GM10248 (cell line): ENCODE measurements at regions not wholly inside any gene's neighbourhood (a gene's known extent, or its start where the extent isn't known, plus 50 kb on each side); places are given as distances from the start of the nearest gene placed in this dataset.

ENCODE experiments used
- CTCF ChIA-PET: fragments of 300-600 bp; sonication (Branson Sonifier 250); formaldehyde crosslinking; extraction: SDS; loops from one replicate; lab custom pipeline; 2021; ENCODE audit warnings: antibody characterized with exemption; lab: Yijun Ruan, JAX
- POLR2A ChIA-PET: fragments of 350-650 bp; sonication (Branson Sonifier 250); formaldehyde crosslinking; extraction: SDS; loops from one replicate; lab custom pipeline; 2020; ENCODE audit warnings: antibody characterized with exemption; lab: Yijun Ruan, JAX
- DNase-seq: peaks from one replicate; pipeline ENCODE4 v3.0.0; 2012; ENCODE audit errors: extremely low spot score
- CTCF ChIP-seq: IDR thresholded peaks from 2 replicates; pipeline ENCODE4 v1.5.1; 2012; ENCODE audit warnings: mild to moderate bottlenecking, low read depth; ENCODE audit errors: extremely low read depth, missing control alignments, control extremely low read depth

DNA sequence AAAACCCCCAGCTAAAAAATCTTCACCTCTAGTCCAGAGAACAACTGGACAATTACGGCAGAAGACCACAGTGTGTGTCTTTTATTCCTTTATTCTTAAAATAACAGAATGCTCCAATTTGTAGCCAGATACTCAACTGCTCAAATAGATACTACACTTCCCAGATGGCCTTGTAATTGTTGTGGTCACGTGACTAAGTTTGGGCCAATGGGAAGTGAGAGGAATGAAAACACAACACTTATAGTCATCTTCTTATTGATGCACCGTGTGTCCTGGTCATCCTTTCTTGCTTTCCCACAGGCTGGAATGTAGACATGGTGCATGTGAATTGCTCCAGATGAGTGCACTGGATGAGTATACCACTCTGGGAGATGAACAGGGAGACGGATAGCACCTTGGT, 145.1 kb downstream of the CDC42EP3 start:
- CTCF ChIA-PET: interaction anchor here (0.7 to 2.5 kb wide), 2 partner anchors 12 to 36 kb away, joined by 3 to 13 read pairs; no protein-coding TSS in a partner anchor
- no peak for DNase-seq
- POLR2A ChIA-PET: no interaction called here
- no peak for TF ChIP-seq CTCF

- DNase-seq: no peak
- no peak for TF ChIP-seq CTCF
- CTCF ChIA-PET: interaction anchor here (0.7 kb wide), 1 partner anchor 36 kb away, joined by 3 read pairs; no protein-coding TSS in a partner anchor
- POLR2A ChIA-PET: no interaction called here
Observed at GRCh38 chr2:37526856-37527255, 144.6 kb downstream of the CDC42EP3 start.

DNA sequence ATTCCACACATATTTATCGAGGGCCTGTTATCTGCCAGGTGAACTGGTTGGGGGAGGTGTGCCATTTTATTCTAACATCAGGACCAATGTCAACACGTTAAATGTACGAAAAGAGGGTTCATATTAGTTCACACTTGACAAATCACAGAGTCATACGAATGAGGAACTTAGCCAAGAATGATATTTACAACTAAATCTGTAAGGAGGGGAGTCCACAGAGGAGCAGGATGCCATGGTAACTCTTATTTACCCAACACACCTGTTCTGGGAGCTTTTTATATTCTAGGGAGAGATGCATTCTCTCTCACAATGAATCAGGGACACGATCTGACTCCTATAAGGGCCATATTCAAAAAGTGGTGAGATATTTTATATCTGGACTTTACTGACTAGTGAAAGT, 144.1 kb downstream of the CDC42EP3 start:
- ChIA-PET CTCF (interaction anchor here (0.7 to 1.1 kb wide), 2 partner anchors 37 to 56 kb away, joined by 3 read pairs; no protein-coding TSS in a partner anchor), POLR2A (no interaction called here)
- no peak for DNase-seq
- TF ChIP-seq CTCF: no peak

DNA sequence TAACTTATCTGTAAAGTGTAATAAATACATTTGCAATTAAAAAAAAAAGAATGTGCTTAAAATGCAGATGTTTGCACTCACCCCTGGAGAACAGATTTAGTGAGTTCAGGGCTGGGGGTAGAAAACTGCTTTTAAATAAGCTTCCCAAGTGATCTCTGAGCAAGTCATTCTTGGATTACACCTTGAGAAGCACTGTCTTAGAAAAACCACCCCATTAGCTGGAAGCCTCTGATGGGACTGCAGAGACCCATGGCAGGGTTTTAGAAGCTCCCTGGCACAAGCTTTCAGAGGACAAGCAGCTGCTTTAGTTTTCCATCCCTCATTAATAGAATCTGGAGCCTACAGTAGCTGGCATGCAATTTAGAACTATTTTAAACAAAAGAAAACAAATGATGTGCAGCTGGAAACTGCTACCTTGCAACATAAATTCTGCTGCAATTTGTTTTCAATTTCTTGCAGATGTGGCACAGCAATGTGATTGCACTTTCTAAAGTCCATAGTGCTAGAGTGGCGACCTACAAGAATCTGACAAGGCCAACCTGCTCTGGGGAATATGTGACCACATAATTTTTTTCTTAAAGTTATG, 141.5 kb downstream of the CDC42EP3 start:
- ChIA-PET CTCF (interaction anchor here (1.0 to 1.6 kb wide), 8 partner anchors 9 to 369 kb away, joined by 3 to 6 read pairs (median 3); no protein-coding TSS in a partner anchor), POLR2A (interaction anchor here (0.6 kb wide), 1 partner anchor 225 kb away, joined by 3 read pairs; no protein-coding TSS in a partner anchor)
- DNase-seq: no peak
- TF ChIP-seq CTCF: no peak

GRCh38 chr2:37532503-37532902, 138.9 kb downstream of the CDC42EP3 start:
- CTCF ChIA-PET: interaction anchor here (1.0 to 1.4 kb wide), 3 partner anchors 9 to 137 kb away, joined by 3 to 5 read pairs (median 4); no protein-coding TSS in a partner anchor
- no peak for TF ChIP-seq CTCF
- no peak for DNase-seq
- POLR2A ChIA-PET: no interaction called here

DNA sequence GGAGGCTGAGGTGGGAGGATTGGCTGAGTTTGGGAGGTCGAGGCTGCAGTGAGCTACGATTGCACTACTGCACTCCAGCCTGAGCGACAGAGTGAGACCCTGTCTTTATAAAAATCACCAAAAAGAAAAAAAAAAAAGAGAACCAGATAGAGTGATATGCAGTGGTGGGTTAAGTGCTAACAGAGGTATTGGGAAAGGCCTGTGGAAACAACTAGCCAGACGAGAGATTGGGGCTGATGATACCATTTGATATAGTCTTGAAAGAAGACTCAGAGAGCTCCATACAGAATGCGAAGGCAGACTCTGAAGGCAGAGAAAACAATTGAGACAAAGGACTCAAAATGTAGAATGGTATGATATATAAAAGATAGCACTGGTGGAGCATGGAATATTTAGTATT, 134.1 kb downstream of the CDC42EP3 start:
- no peak for DNase-seq
- TF ChIP-seq CTCF: no peak
- ChIA-PET POLR2A (interaction anchor here (0.7 kb wide), 1 partner anchor 161 kb away, joined by 3 read pairs; no protein-coding TSS in a partner anchor), CTCF (interaction anchor here (0.9 to 3.3 kb wide), 9 partner anchors 9 to 303 kb away, joined by 3 to 22 read pairs (median 3); no protein-coding TSS in a partner anchor)
